Nephron progenitor cell (in vitro differentiated cells): ENCODE measurements at regions not wholly inside any gene's neighbourhood (a gene's known extent, or its start where the extent isn't known, plus 50 kb on each side); places are given as distances from the start of the nearest gene placed in this dataset.
"Not testable (repeated sequence)": the region's sequence is repeated elsewhere in the genome, so short reads cannot be mapped to it uniquely, and the experiment has no call there.

ENCODE experiments used
- DNase-seq: peaks from one replicate; pipeline ENCODE4 v3.0.0; 2021
- H3K27ac Mint-ChIP-seq: 2 replicates; pipeline ENCODE4 v1.8.0; 2021; ENCODE audit warnings: mild to moderate bottlenecking, moderate library complexity, mixed read lengths
- H3K27me3 Mint-ChIP-seq: 2 replicates; pipeline ENCODE4 v1.8.0; 2021; ENCODE audit warnings: mild to moderate bottlenecking, low read depth, mixed read lengths; ENCODE audit not compliant: poor library complexity
- H3K36me3 Mint-ChIP-seq: 2 replicates; pipeline ENCODE4 v1.8.0; 2021; ENCODE audit warnings: low read depth, mixed read lengths
- H3K4me1 Mint-ChIP-seq: 2 replicates; pipeline ENCODE4 v1.8.0; 2021; ENCODE audit warnings: mixed read lengths
- H3K4me3 Mint-ChIP-seq: 2 replicates; pipeline ENCODE4 v1.8.0; 2021; ENCODE audit warnings: mild to moderate bottlenecking, moderate library complexity, mixed read lengths
- H3K9me3 Mint-ChIP-seq: 2 replicates; pipeline ENCODE4 v1.8.0; 2021; ENCODE audit warnings: mild to moderate bottlenecking, moderate library complexity, mixed read lengths
- CTCF ChIP-seq: fragments of 200-600 bp; sonication (generic); IDR thresholded peaks from 2 replicates; pipeline ENCODE4 v1.5.0; 2021; ENCODE audit warnings: antibody characterized with exemption

GRCh38 chr4:189843413-189844009 lies 97.2 kb upstream of the FRG1 start:
- Mint-ChIP-seq H3K4me3 (no peak overlapping the region), H3K36me3 (no peaks in the 10 kb centered on the region), H3K27ac (peak overlapping the region; percentile 48), H3K4me1 (no peaks in the 10 kb centered on the region), H3K27me3 (no peaks in the 10 kb centered on the region), H3K9me3 (peaks cover 46% of the 10 kb centered on the region)
- no peak for TF ChIP-seq CTCF
- DNase-seq: no peak

GRCh38 chr4:189845145-189845846 lies 95.4 kb upstream of the FRG1 start:
- TF ChIP-seq CTCF: no peak
- no peak overlapping the region for H3K4me3 Mint-ChIP-seq
- no peaks in the 10 kb centered on the region for H3K27me3 Mint-ChIP-seq
- peaks cover 50% of the 10 kb centered on the region for H3K9me3 Mint-ChIP-seq
- no peak overlapping the region for H3K27ac Mint-ChIP-seq
- no peak for DNase-seq
- H3K4me1 Mint-ChIP-seq: no peaks in the 10 kb centered on the region
- H3K36me3 Mint-ChIP-seq: no peaks in the 10 kb centered on the region

- H3K4me1 Mint-ChIP-seq, H3K27ac Mint-ChIP-seq, H3K4me3 Mint-ChIP-seq, H3K36me3 Mint-ChIP-seq, H3K27me3 Mint-ChIP-seq, DNase-seq: not testable (repeated sequence)
- H3K9me3 Mint-ChIP-seq: peaks cover 58% of the 10 kb centered on the region
Observed at GRCh38 chr4:189846094-189846493, 94.6 kb upstream of the FRG1 start.

GRCh38 chr4:189846608-189847007 lies 94.1 kb upstream of the FRG1 start:
- H3K4me3 Mint-ChIP-seq, H3K4me1 Mint-ChIP-seq, H3K36me3 Mint-ChIP-seq, H3K27me3 Mint-ChIP-seq, DNase-seq, H3K27ac Mint-ChIP-seq: not testable (repeated sequence)
- peaks cover 63% of the 10 kb centered on the region for H3K9me3 Mint-ChIP-seq

- H3K36me3 Mint-ChIP-seq, H3K27ac Mint-ChIP-seq, H3K4me3 Mint-ChIP-seq, DNase-seq, H3K4me1 Mint-ChIP-seq, H3K27me3 Mint-ChIP-seq: not testable (repeated sequence)
- peaks cover 81% of the 10 kb centered on the region for H3K9me3 Mint-ChIP-seq
Observed at GRCh38 chr4:189848672-189849071, 92.0 kb upstream of the FRG1 start.

- H3K9me3 Mint-ChIP-seq: peaks cover 93% of the 10 kb centered on the region
Observed at GRCh38 chr4:189850239-189850856, 90.3 kb upstream of the FRG1 start.

GRCh38 chr4:189858435-189858834 lies 82.2 kb upstream of the FRG1 start:
- Mint-ChIP-seq H3K36me3 (no peaks in the 10 kb centered on the region), H3K9me3 (peaks cover 95% of the 10 kb centered on the region), H3K4me3 (no peak overlapping the region), H3K27ac (no peak overlapping the region), H3K4me1 (no peaks in the 10 kb centered on the region), H3K27me3 (no peaks in the 10 kb centered on the region)
- no peak for TF ChIP-seq CTCF
- no peak for DNase-seq

More at GRCh38 chr4:189850239-189850856, 90.3 kb upstream of the FRG1 start:
- no peak for DNase-seq
- no peak for TF ChIP-seq CTCF
- no peaks in the 10 kb centered on the region for H3K36me3 Mint-ChIP-seq
- no peak overlapping the region for H3K4me3 Mint-ChIP-seq
- H3K4me1 Mint-ChIP-seq: no peaks in the 10 kb centered on the region
- no peaks in the 10 kb centered on the region for H3K27me3 Mint-ChIP-seq
- no peak overlapping the region for H3K27ac Mint-ChIP-seq
